ENCODE measurements at regions not wholly inside any gene's neighbourhood (a gene's known extent, or its start where the extent isn't known, plus 50 kb on each side); places are given as distances from the start of the nearest gene placed in this dataset.
"Not testable (repeated sequence)": the region's sequence is repeated elsewhere in the genome, so short reads cannot be mapped to it uniquely, and the experiment has no call there.

GRCh38 chr5:123949043-123949804 lies 437.2 kb downstream of the CSNK1G3 start:
- no peak for DNase-seq (ENCODE audit: low spot score)
- intact Hi-C loops (cut with DNase I) = no loop called here

- DNase-seq (ENCODE audit: low spot score) = no peak
- intact Hi-C loops (cut with DNase I) = no loop called here
These were observed 435.8 kb downstream of the CSNK1G3 start for GRCh38 chr5:123947797-123948196.

GRCh38 chr5:123945548-123945947 lies 433.6 kb downstream of the CSNK1G3 start:
- no peak for DNase-seq (ENCODE audit: low spot score)
- intact Hi-C loops (cut with DNase I) = no loop called here

GRCh38 chr5:123943151-123943550 lies 431.2 kb downstream of the CSNK1G3 start:
- no peak for DNase-seq (ENCODE audit: low spot score)
- intact Hi-C loops (cut with DNase I) = no loop called here

DNA sequence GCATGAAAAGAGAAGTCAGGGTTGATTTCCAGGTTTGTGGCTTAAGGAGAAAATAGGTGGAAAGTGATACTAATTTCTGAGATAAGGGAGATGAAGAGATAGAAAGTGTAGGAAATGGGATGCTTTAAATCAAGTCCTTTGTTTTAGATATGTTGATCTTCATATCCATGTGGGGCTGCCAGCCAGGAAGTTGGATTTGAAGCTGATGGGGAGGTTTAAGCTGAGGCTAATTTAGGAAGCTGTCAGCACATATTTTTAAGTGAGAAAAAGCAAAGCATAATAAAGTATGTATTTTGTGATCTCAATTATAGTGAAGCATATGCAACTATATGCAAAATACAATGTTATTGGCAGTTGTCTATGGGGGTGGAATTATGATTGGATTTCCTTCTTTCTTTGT lies 428.4 kb downstream of the CSNK1G3 start:
- intact Hi-C loops (cut with DNase I) = no loop called here
- no peak for DNase-seq (ENCODE audit: low spot score)

DNA sequence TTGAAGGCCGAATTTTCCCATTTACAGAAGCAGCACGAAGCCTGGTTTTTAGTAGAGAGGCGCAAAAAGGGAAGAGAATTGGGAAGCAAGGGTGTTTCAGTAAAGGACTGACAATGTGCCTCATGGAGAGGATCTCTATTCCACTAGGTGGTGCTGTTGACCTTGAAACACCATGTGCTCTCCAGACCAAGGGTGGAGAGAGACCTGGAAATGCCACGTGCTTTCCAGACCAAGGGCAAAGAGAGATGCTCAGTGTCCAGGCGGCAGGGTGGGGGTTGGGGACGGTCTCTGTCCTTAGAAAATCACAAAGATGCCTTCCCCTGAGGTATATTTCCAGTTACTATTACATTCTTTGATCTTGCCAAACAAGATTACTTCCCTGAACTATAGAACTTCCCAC lies 425.3 kb downstream of the CSNK1G3 start:
- DNase-seq (ENCODE audit: low spot score) = no peak

DNA sequence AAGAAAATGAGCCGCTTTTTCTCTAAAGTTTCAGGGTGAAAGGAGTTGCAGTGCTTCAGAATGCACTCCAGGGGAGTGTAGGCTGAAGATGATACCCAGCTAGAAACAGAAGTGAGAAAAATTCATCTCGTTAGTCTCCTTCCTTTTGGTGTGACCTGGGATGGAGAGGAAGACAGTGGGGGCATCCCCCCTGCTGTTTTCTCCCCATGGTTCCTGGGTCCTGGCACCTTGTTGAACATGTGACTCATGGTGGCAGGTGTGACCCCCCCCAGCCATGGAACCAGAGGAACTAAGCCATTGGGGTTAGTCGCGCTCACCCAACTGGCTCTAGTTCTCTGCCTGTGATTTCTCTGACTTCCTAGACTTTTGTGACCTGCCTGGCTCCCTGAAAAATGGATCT lies 424.6 kb downstream of the CSNK1G3 start:
- no peak for DNase-seq (ENCODE audit: low spot score)
- intact Hi-C loops (cut with DNase I) = loop anchor here (10.0 kb wide), 1 partner anchor 808 kb away; the partner anchor contains the start of gene ZNF608

More for the DNA sequence above, 425.3 kb downstream of the CSNK1G3 start:
- intact Hi-C loops (cut with DNase I) = loop anchor here (10.0 kb wide), 1 partner anchor 808 kb away; the partner anchor contains the start of gene ZNF608

DNA sequence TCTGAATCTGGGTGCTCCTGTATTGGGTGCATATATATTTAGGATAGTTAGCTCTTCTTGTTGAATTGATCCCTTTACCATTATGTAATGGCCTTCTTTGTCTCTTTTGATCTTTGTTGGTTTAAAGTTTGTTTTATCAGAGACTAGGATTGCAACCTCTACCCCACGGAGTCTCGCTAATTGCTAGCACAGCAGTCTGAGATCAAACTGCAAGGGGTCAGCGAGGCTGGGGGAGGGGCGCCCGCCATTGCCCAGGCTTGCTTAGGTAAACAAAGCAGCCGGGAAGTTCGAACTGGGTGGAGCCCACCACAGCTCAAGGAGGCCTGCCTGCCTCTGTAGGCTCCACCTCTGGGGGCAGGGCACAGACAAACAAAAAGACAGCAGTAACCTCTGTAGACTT lies 421.8 kb downstream of the CSNK1G3 start:
- intact Hi-C loops (cut with DNase I) = loop anchor here (10.0 kb wide), 1 partner anchor 811 kb away; the partner anchor contains the start of gene ZNF608
- not testable (repeated sequence) for DNase-seq (ENCODE audit: low spot score)

DNA sequence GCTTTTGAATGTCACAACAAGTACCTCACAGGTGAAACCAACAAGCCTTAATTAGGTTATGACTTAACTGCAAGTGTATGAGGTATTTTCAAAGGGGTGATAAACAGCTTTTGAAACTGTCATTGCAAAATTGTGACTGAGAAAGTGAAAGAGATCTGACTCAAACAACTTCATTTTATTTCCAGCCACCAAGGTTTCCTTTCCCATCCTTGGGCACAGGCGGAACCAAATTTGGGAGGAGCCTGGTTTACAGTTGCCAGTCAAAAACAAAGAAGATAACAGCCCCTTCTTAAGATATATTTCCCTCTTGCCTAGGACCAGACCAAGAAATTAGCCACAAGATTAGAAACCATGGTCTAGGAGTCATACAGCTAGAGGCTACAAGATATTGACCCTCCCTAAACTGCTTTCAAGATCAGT lies 417.1 kb downstream of the CSNK1G3 start:
- intact Hi-C loops (cut with DNase I) = no loop called here
- no peak for DNase-seq (ENCODE audit: low spot score)

DNA sequence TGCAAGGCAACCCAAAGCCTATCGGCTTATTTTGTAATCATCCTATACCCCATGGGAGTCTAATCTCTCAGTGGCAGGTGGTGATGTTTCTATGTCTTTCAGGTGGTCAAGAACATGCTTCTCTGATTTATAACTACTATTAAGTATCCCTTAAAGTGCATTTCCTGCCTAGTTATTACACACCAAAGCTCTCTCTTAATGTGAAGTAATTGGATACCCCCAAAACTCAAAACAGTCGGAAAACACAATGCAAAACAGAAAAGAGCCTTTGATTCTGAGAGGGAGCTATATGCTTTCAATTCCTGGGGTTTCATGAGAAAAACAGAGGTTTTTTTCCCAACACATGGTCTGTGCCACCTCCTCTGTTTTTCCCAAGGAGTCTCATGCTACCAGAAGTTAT lies 416.4 kb downstream of the CSNK1G3 start:
- intact Hi-C loops (cut with DNase I) = no loop called here
- DNase-seq (ENCODE audit: low spot score) = no peak

GRCh38 chr5:123921193-123921592 lies 409.2 kb downstream of the CSNK1G3 start:
- no peak for DNase-seq (ENCODE audit: low spot score)
- intact Hi-C loops (cut with DNase I) = no loop called here

DNA sequence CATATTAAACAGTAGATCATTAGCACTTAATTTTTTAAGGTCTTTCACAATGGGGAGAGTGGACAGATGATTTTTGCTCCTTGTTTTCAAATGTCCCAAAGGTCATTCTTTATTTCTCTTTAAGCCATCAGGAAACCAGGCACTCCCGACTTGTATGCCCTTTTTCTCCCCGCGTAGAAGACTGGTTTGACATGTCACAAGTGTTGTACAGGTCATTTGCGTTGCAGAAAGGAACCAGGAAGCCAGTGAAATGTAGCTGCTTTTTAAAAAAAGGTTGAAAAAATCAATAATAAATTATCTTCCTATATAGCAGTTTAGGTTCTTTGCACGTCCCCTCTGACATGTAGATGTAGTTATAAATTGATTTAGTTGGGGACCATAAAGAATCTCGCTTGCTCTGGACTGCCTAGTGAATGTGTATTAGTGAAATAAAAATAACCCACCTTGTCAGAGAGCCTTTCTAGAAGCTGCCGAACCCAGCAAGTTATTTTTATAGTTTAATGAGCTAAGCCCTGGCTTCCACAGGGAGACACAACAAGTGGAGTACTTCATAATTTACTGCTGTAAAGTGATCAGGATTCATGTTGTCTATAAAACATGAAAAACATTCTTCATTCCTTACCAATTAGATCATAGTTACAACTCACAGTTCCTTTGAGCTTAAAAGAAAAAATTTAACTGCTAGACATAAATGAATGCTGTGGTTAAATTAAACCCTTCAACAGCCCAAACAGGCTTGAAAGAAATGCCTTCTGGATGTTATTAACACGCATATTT lies 404.6 kb downstream of the CSNK1G3 start:
- DNase-seq (ENCODE audit: low spot score) = no peak
- intact Hi-C loops (cut with DNase I) = loop anchor here (5.0 to 10.0 kb wide), 2 partner anchors 104 to 212 kb away; no protein-coding TSS in a partner anchor

- DNase-seq (ENCODE audit: low spot score) = no peak
- intact Hi-C loops (cut with DNase I) = loop anchor here (10.0 kb wide), 1 partner anchor 210 kb away; no protein-coding TSS in a partner anchor
These were observed 402.4 kb downstream of the CSNK1G3 start for GRCh38 chr5:123914333-123914732.

DNA sequence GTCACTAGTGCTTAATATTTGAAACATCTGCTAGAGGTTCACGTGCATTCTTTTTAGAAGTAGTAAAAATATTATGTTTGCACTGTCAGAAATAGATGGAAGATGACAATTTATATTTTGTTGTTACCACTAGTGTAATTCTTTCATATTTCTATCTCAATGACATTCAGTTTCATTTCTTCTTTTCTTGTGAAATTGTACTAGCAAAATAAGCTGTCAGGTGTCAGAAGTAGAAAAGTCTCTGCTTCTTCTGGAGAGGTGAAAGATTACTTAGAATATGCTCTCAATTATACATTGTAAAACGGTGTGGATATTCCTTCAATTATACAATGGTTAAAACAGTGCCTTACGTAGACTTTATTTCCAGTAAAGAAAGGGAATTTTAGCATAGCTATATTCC lies 395.4 kb downstream of the CSNK1G3 start:
- no peak for DNase-seq (ENCODE audit: low spot score)
- intact Hi-C loops (cut with DNase I) = no loop called here

DNA sequence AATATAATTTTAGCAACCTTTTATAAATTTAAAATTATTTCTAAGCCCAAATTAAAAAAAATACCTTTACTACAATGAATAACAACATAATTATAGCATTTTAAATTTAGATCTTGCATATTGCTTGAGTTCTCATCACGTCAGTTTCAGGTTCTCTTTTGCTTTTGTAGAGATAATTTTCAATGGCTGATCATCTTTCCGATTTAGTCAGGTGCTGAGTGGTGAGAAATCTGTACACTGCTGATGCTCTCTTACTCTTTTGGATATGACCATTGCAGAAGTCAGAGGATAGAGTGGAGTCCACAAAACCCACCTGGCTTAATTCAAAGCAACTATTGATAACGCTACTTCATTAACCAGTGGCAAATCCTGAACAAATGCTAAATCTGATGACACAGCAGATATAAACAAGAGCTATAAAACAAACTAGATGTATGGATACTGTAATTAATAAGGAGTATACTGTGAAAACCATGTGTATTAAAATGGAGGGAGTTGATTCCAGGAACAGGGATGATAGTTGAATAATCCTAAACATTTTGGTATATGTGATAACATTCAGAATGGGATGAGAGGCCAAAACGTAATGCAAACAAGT lies 394.8 kb downstream of the CSNK1G3 start:
- intact Hi-C loops (cut with DNase I) = no loop called here

DNA sequence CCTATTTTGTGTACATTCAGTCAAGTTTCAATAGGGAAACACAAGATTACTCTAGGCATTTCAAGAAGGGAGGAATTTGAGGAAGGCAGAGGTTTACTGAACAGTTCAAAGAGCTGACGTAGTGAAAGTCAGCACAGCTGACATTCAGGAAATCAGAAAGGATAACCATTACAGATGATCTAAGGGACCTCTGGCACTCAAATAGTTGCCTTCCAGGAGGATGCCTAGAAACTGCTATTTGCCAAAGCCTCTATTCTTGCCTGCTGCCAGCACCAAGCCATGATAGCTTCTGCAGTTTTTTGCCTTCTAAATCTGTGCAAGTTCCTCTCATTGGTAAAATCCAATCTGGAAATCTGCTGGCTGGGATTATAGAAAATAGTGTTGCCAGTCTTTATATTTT lies 373.1 kb downstream of the CSNK1G3 start:
- intact Hi-C loops (cut with DNase I) = no loop called here
- DNase-seq (ENCODE audit: low spot score) = no peak

More for the DNA sequence above, 394.8 kb downstream of the CSNK1G3 start:
- DNase-seq (ENCODE audit: low spot score) = no peak

GRCh38 chr5:123882965-123883345 lies 371.0 kb downstream of the CSNK1G3 start:
- no peak for DNase-seq (ENCODE audit: low spot score)
- intact Hi-C loops (cut with DNase I) = no loop called here

DNA sequence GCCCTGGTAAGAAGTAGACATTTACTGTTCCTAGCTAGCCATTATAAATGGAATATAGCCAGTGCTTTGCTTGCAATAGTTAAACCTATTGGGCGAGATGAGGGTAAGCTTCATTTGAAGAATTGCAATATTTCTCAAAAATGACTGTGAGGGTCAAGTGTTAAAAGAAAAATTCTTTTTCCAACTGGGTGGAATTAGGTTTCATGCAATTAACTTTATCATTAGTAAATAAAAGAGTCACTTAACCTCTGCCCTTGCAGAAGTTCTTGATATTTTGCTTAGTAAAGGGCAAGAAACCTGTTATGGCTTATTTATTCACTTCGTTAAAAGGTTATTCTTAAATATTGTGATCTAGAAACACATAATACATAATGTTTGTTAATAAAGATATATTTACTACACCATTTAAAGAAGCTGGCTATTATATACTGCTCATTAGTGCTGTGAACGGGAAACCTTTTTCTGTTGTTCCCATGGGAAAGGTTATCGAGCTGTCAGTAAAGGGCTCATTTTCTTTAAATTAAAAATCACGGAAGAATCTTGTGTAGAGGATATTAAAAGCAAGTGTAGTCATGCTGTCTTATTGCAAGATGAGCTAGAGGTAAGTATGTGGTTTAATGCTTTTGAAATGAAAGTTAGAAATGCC lies 370.5 kb downstream of the CSNK1G3 start:
- intact Hi-C loops (cut with DNase I) = no loop called here
- no peak for DNase-seq (ENCODE audit: low spot score)

DNA sequence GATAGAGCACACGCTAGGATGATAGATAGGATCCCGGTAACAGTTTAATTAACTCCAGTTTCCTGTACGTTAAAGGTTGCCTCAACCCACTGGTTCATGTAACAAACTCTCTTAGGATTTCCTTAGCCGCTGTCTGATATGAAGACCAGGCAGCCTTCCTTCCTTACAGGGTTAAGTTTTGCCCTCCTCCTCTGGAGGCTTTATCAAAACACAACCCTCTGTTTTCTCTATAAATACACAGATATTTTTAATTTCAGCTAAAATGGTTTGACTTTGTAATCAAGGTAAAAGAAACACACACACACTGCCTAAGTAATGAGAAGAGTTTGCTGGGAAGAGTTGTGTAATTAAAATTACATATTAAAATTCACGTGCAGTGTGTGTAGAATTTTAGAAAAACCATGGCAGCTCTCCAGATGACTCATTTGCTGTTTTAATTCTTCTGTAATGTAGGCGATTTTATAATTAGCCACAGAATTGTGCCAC lies 369.8 kb downstream of the CSNK1G3 start:
- no peak for DNase-seq (ENCODE audit: low spot score)
- intact Hi-C loops (cut with DNase I) = no loop called here

- DNase-seq (ENCODE audit: low spot score) = no peak
- intact Hi-C loops (cut with DNase I) = no loop called here
These were observed 368.9 kb downstream of the CSNK1G3 start for GRCh38 chr5:123880875-123881274.

Measured in cardiac septum (tissue), 1 donor.